ENCODE measurements at regions not wholly inside any gene's neighbourhood (a gene's known extent, or its start where the extent isn't known, plus 50 kb on each side); places are given as distances from the start of the nearest gene placed in this dataset.

- Histone ChIP-seq H3K9me1 (ENCODE audit: insufficient read depth, low read length) (no peaks in the 10 kb centered on the region), H3K4me1 (ENCODE audit: control insufficient read depth, insufficient read depth, low read length) (no peaks in the 10 kb centered on the region), H4K91ac (ENCODE audit: insufficient read depth, low read depth, low read length) (no peak overlapping the region), H3K27ac (ENCODE audit: insufficient read depth, low read length) (no peak overlapping the region), H3K27me3 (ENCODE audit: control insufficient read depth, insufficient read depth, low read length) (no peaks in the 10 kb centered on the region), H2AFZ (replicated peaks; ENCODE audit: low read length, poor library complexity) (no peak overlapping the region), H3K36me3 (ENCODE audit: control insufficient read depth, insufficient read depth, low read length) (no peaks in the 10 kb centered on the region), H2BK5ac (ENCODE audit: low read depth, low read length, poor library complexity, severe bottlenecking) (no peak overlapping the region), H2AK9ac (replicated peaks; ENCODE audit: low read depth, low read length, poor library complexity) (no peak overlapping the region), H3K18ac (ENCODE audit: low read depth, low read length) (no peak overlapping the region), H2AK5ac (ENCODE audit: low read depth, low read length) (no peak overlapping the region), H4K5ac (ENCODE audit: low read depth, low read length) (no peak overlapping the region), H3K4me3 (ENCODE audit: insufficient read depth, low read depth, low read length) (no peak overlapping the region), H3K14ac (replicated peaks; ENCODE audit: low read depth, low read length) (no peak overlapping the region), H2BK15ac (ENCODE audit: low read depth, low read length) (no peak overlapping the region), H3K4ac (ENCODE audit: low read depth, low read length) (no peak overlapping the region), H3K56ac (ENCODE audit: extremely low read depth, insufficient read depth, low read length) (no peak overlapping the region), H3K79me1 (ENCODE audit: low read depth in 1 of 2, low read length in 2 of 2) (no peaks in the 10 kb centered on the region), H2BK120ac (ENCODE audit: low read depth, low read length) (no peak overlapping the region), H4K8ac (ENCODE audit: low read depth in 2 of 2, low read length in 2 of 2) (no peak overlapping the region), H3K9ac (ENCODE audit: low read depth, low read length) (no peak overlapping the region), H2BK20ac (ENCODE audit: low read depth, low read length) (no peak overlapping the region), H4K20me1 (ENCODE audit: insufficient read depth, low read length) (no peaks in the 10 kb centered on the region), H3K23ac (ENCODE audit: low read depth, low read length) (no peak overlapping the region), H3K4me2 (ENCODE audit: low read depth, low read length) (no peak overlapping the region), H3K9me3 (ENCODE audit: control insufficient read depth, insufficient read depth, low read length) (no peaks in the 10 kb centered on the region)
- intact Hi-C loops (cut with micrococcal nuclease) = no loop called here
- in situ Hi-C loops (cut with MboI; ENCODE audit: low sequenced_read_pairs) = no loop called here
- BruUV-seq (replicated peaks) = no TSS peak
- dilution Hi-C loops (cut with HindIII; ENCODE audit: low sequenced_read_pairs, unreplicated experiment) = no loop called here
- DNase-seq = no peak
- ATAC-seq (ENCODE audit: low read depth) = no peak
- no CpG with 5 or more reads among the region's 1 CpG for WGBS, 2 experiments (ENCODE audit: extremely low coverage in 2 of 2, insufficient read length in 1 of 2)
- CTCF ChIA-PET = interaction anchor here (0.6 kb wide), 1 partner anchor 11 kb away, joined by 3 read pairs; no protein-coding TSS in a partner anchor
- no peak for TF ChIP-seq BHLHE40 (IDR thresholded peaks at IDR 0.05; ENCODE audit: low read depth, low read length)
- no peak for TF ChIP-seq MAZ (IDR thresholded peaks at IDR 0.05; ENCODE audit: borderline replicate concordance, low read depth, low read length)
- no peak for TF ChIP-seq MAFK (IDR thresholded peaks at IDR 0.05; ENCODE audit: low read depth, low read length)
- TF ChIP-seq RFX5 (IDR thresholded peaks at IDR 0.05; ENCODE audit: low read depth, low read length) = no peak
- no peak for TF ChIP-seq CTCF (conservative IDR thresholded peaks at IDR 0.05; ENCODE audit: low read depth, low read length)
- TF ChIP-seq RCOR1 (IDR thresholded peaks at IDR 0.05; ENCODE audit: insufficient replicate concordance, low read length) = no peak
- TF ChIP-seq CEBPB (IDR thresholded peaks at IDR 0.05; ENCODE audit: low read depth, low read length) = no peak
- TF ChIP-seq SMC3 (IDR thresholded peaks at IDR 0.05; ENCODE audit: low read depth, low read length) = no peak
- no peak for TF ChIP-seq MXI1 (IDR thresholded peaks at IDR 0.05; ENCODE audit: borderline replicate concordance, low read depth, low read length)
- TF ChIP-seq FOS (IDR thresholded peaks at IDR 0.05; ENCODE audit: low read depth, low read length) = no peak
- TF ChIP-seq POLR2A (IDR thresholded peaks at IDR 0.05; ENCODE audit: low read depth, low read length) = no peak
- no peak for TF ChIP-seq CHD1 (IDR thresholded peaks at IDR 0.05; ENCODE audit: low read depth, low read length)
- no peak for TF ChIP-seq RAD21 (IDR thresholded peaks at IDR 0.05; ENCODE audit: low read length)
- no peak for TF ChIP-seq NFE2L2 (IDR thresholded peaks at IDR 0.05; ENCODE audit: low read depth, low read length)
- TF ChIP-seq USF2 (IDR thresholded peaks at IDR 0.05; ENCODE audit: low read depth, low read length) = no peak
- no peak for TF ChIP-seq ELK1 (IDR thresholded peaks at IDR 0.05; ENCODE audit: borderline replicate concordance, low read depth, low read length)
- POLR2A ChIA-PET (ENCODE audit: unreplicated experiment) = no interaction called here
Observed at GRCh38 chr3:148062590-148062989, 635.1 kb upstream of the AGTR1 start.

All from IMR-90 (cell line).